Loucy (cell line): ENCODE measurements at regions not wholly inside any gene's neighbourhood (a gene's known extent, or its start where the extent isn't known, plus 50 kb on each side); places are given as distances from the start of the nearest gene placed in this dataset.

Experiments used
- H2AFZ ChIP-seq: fragments of 200-600 bp; sonication (generic); 2 replicates; pipeline ENCODE4 v1.6.0; 2016; ENCODE audit warnings: antibody characterized with exemption, mild to moderate bottlenecking, low read length, moderate library complexity
- H3F3A ChIP-seq: fragments of 200-600 bp; 2 replicates; pipeline ENCODE4 v1.6.0; 2016; ENCODE audit warnings: antibody characterized with exemption, low read depth, mild to moderate bottlenecking
- H3K27me3 ChIP-seq: fragments of 200-600 bp; sonication (generic); 2 replicates; pipeline ENCODE4 v1.6.1; 2014; ENCODE audit warnings: low read length, mild to moderate bottlenecking; ENCODE audit not compliant: insufficient read depth, poor library complexity, severe bottlenecking
- H3K36me3 ChIP-seq: fragments of 200-600 bp; sonication (generic); 2 replicates; pipeline ENCODE4 v1.6.1; 2016; ENCODE audit warnings: low read length; ENCODE audit not compliant: insufficient read depth
- H3K4me1 ChIP-seq: fragments of 200-600 bp; sonication (generic); 2 replicates; pipeline ENCODE4 v1.5.1; 2014; ENCODE audit warnings: low read length, mild to moderate bottlenecking; ENCODE audit not compliant: insufficient read depth, poor library complexity, severe bottlenecking
- H3K4me2 ChIP-seq: fragments of 200-600 bp; sonication (generic); 2 replicates; pipeline ENCODE4 v1.6.0; 2014; ENCODE audit warnings: antibody characterized with exemption, low read length, low read depth, mild to moderate bottlenecking; ENCODE audit not compliant: poor library complexity, severe bottlenecking
- H3K4me3 ChIP-seq: fragments of 200-600 bp; sonication (generic); 2 replicates; pipeline ENCODE4 v1.5.1; 2014; ENCODE audit warnings: low read length, mild to moderate bottlenecking, mixed read lengths; ENCODE audit not compliant: poor library complexity, severe bottlenecking
- H3K79me2 ChIP-seq: fragments of 200-600 bp; sonication (generic); 2 replicates; pipeline ENCODE4 v1.6.1; 2014; ENCODE audit warnings: low read length; ENCODE audit not compliant: insufficient read depth
- H3K9ac ChIP-seq: fragments of 200-600 bp; sonication (generic); 2 replicates; pipeline ENCODE4 v1.6.0; 2014; ENCODE audit warnings: mild to moderate bottlenecking, low read depth, low read length, moderate library complexity; ENCODE audit not compliant: poor library complexity, severe bottlenecking
- H3K9me2 ChIP-seq: fragments of 200-600 bp; sonication (generic); replicated peaks from 2 replicates; pipeline ENCODE4 v1.6.1; 2016; ENCODE audit warnings: low read depth, low read length, mixed read lengths
- H3K9me3 ChIP-seq: fragments of 200-600 bp; sonication (generic); 2 replicates; pipeline ENCODE4 v1.6.1; 2014; ENCODE audit warnings: mild to moderate bottlenecking, antibody characterized with exemption, low read length, low read depth; ENCODE audit not compliant: insufficient read depth
- H4K20me1 ChIP-seq: fragments of 200-600 bp; sonication (generic); 2 replicates; pipeline ENCODE4 v1.6.0; 2014; ENCODE audit warnings: antibody characterized with exemption, low read length, mild to moderate bottlenecking; ENCODE audit not compliant: insufficient read depth, poor library complexity, severe bottlenecking
- CTCF ChIP-seq: fragments of 200-600 bp; sonication (generic); conservative IDR thresholded peaks from 2 replicates; pipeline ENCODE4 v1.5.1; 2014; ENCODE audit warnings: mild to moderate bottlenecking, antibody characterized with exemption, low read length
- EZH2phosphoT487 ChIP-seq: fragments of 200-600 bp; IDR thresholded peaks from 2 replicates; pipeline ENCODE4 v1.6.1; 2018; ENCODE audit warnings: antibody characterized with exemption, mild to moderate bottlenecking, moderate library complexity, borderline replicate concordance

GRCh38 chr1:218498056-218498938 lies 153.2 kb downstream of the TGFB2 start:
- Histone ChIP-seq H3K9ac (no peak overlapping the region), H3K9me3 (no peaks in the 10 kb centered on the region), H3K79me2 (no peaks in the 10 kb centered on the region), H3K36me3 (no peaks in the 10 kb centered on the region), H2AFZ (peak overlapping the region; percentile 25), H3K4me1 (no peaks in the 10 kb centered on the region), H3K27me3 (no peaks in the 10 kb centered on the region), H3K4me2 (no peak overlapping the region), H3K9me2 (no peaks in the 10 kb centered on the region), H3K4me3 (no peak overlapping the region), H4K20me1 (no peaks in the 10 kb centered on the region), H3F3A (no peaks in the 10 kb centered on the region)
- TF ChIP-seq CTCF (no peak), EZH2phosphoT487 (no peak)

DNA sequence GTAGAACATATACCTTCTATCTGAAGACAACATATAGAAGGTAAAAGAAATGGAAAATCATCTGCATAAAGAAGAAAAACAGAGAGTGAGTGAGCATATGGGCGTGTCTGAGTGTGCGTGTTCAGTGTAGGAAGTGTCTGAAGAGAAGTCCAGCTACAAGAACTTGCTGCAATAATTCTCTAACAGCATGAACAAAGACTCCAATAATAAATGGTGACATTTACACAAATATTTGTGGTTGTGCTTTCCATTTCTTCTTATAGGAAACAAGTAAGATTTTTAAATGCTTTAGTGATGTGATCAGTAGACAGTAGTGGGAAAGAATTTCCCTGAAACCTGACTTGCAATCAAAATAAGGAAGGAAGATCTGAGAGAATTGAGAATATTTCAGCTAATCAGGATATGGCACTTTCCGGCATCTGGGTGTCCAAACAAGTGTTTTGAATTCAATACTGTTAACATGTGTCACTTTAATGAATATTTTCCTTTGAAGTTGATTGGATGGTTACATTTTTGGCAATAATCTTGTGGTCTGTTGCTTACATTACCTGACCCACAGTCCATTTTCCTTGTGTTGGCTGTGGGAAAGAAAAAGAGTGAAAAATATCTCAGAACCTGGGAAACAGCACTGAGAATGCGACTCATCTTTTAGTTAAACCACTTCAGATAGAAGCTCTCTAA lies 154.0 kb downstream of the TGFB2 start:
- no peaks in the 10 kb centered on the region for H4K20me1 ChIP-seq
- H3K79me2 ChIP-seq = no peaks in the 10 kb centered on the region
- no peaks in the 10 kb centered on the region for H3K9me3 ChIP-seq
- H3K9ac ChIP-seq = no peak overlapping the region
- no peaks in the 10 kb centered on the region for H3K9me2 ChIP-seq
- no peaks in the 10 kb centered on the region for H3F3A ChIP-seq
- H3K27me3 ChIP-seq = no peaks in the 10 kb centered on the region
- H3K4me3 ChIP-seq = no peak overlapping the region
- H3K4me2 ChIP-seq = no peak overlapping the region
- TF ChIP-seq CTCF (no peak), EZH2phosphoT487 (no peak)
- no peaks in the 10 kb centered on the region for H3K36me3 ChIP-seq
- peak overlapping the region; percentile 25 for H2AFZ ChIP-seq
- H3K4me1 ChIP-seq = no peaks in the 10 kb centered on the region

- Histone ChIP-seq H4K20me1 (no peaks in the 10 kb centered on the region), H3K36me3 (no peaks in the 10 kb centered on the region), H3K4me3 (no peak overlapping the region), H3K4me2 (no peak overlapping the region), H3K4me1 (no peaks in the 10 kb centered on the region), H3K79me2 (no peaks in the 10 kb centered on the region), H3K9me2 (no peaks in the 10 kb centered on the region), H3K9ac (no peak overlapping the region), H3F3A (no peaks in the 10 kb centered on the region), H2AFZ (no peak overlapping the region), H3K27me3 (no peaks in the 10 kb centered on the region), H3K9me3 (no peaks in the 10 kb centered on the region)
- no peak for TF ChIP-seq CTCF
- TF ChIP-seq EZH2phosphoT487 = no peak
These were observed 154.8 kb downstream of the TGFB2 start for GRCh38 chr1:218499911-218500310.
